ENCODE measurements at regions not wholly inside any gene's neighbourhood (a gene's known extent, or its start where the extent isn't known, plus 50 kb on each side); places are given as distances from the start of the nearest gene placed in this dataset.

DNA sequence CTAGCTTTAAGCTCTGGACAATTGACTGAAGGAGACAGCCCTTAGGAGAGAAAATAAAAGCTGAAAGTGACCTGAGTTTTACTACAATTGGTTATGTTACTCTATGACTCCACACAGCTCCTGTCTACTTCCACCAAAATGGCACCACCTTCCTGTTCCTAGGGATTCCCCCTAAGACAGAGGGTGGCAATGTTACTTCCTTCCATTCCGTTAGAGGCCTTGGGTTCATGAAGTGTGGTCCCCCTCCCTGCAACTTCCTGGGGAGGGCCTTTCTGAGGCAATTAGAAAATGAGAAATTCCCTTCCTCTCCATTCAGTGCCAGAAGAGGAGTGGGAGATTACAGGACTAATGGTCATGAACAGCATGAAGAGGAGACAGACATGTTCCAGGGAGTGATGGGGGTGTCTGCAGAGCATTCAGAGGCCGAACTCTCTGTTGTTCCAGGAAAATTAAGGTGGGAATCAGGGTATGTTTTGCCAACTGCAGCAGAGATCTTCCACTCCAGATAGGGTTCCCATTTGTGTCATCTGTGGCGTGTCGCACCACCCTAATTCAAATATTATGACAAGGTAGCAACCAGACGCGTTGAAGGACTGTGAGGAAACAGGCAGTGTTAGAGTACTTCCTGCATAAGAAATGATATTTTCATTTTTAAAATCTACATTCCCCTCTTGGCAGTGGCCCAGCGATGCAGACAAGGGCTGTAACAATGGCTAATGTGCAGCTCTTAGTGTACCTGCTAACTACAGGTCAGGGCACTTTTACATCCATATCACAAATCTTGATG is 53.1 kb upstream of the TRIM67 start:
- no peak overlapping the region for H3K4me3 ChIP-seq (ENCODE audit: low read depth, low read length)
- DNase-seq (ENCODE audit: low read depth): no peak

GRCh38 chr1:231107600-231108326 is 54.1 kb upstream of the TRIM67 start:
- no peak for DNase-seq (ENCODE audit: low read depth)
- H3K4me3 ChIP-seq (ENCODE audit: low read depth, low read length): no peak overlapping the region

DNA sequence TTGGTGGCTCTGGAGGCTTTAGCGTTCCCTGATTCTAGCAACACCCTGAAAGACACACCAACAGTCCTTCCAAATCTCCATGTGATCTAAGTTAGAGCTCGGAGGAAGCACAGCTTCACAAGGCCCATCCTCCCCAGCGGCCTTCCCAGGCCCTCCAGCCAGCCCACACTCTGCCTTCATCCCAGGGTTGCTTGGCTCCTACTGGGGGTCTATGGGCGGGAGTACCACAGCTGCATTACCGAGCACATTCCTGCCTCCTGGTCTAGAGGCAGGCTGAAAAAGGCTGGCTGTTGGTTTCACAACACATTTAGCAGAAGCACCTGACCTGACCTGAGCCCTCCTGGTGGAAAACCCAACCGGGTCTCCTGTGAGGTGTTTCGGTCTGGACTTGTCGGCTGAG is 54.7 kb upstream of the TRIM67 start:
- no peak for DNase-seq (ENCODE audit: low read depth)
- H3K4me3 ChIP-seq (ENCODE audit: low read depth, low read length): no peak overlapping the region

GRCh38 chr1:231106347-231106746 is 55.5 kb upstream of the TRIM67 start:
- DNase-seq (ENCODE audit: low read depth): peak; percentile 46
- no peak overlapping the region for H3K4me3 ChIP-seq (ENCODE audit: low read depth, low read length)

- no peak overlapping the region for H3K4me3 ChIP-seq (ENCODE audit: low read depth, low read length)
- DNase-seq (ENCODE audit: low read depth): no peak
Observed at GRCh38 chr1:231104917-231105316, 56.9 kb upstream of the TRIM67 start.

DNA sequence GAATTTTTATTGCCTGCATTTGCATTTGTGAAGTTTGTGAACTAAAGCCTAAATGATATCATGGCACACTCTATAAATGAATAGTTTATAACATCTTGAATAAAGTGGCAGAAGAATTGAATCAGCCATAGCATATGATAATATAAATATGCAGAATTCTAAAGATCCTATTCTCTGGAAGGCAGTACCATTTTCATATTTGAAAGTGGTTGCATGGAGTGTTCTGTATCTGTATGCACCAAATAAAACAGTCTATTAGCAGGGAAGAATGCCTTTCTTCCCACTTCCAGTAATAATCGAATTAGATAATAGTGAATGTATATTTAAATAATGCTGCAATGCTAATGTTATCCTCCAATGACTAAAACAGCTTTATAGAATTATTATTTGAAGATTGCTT is 57.9 kb upstream of the TRIM67 start:
- no peak for DNase-seq (ENCODE audit: low read depth)

GRCh38 chr1:231099996-231100767 is 60.1 kb upstream of the FAM89A start:
- H3K4me3 ChIP-seq (ENCODE audit: low read depth, low read length): no peak overlapping the region
- DNase-seq (ENCODE audit: low read depth): no peak

More for the DNA sequence above, 57.9 kb upstream of the TRIM67 start:
- H3K4me3 ChIP-seq (ENCODE audit: low read depth, low read length): no peak overlapping the region

- no peak overlapping the region for H3K4me3 ChIP-seq (ENCODE audit: low read depth, low read length)
Observed at GRCh38 chr1:231099311-231099710, 59.3 kb upstream of the FAM89A start.

DNA sequence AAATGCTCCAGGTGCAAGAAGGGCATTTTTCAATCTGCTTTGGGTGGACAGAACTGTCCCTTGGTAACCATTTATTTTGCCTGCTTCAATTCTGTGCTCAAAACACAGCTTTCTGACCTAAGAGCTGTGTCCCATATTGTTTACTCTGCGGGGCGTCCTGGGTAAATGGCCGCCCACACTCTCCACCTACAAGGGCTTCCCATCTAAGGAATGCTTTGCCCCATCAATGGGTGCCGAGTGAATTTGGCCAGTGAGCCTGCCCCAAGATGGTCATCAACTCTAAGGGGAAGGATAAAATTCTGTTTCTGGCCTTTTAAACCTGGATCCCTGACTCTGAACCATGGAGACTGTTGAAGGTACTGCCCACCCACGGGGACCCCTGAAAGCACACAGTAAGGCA is 55.5 kb upstream of the FAM89A start:
- DNase-seq (ENCODE audit: low read depth): no peak
- no peak overlapping the region for H3K4me3 ChIP-seq (ENCODE audit: low read depth, low read length)

More at GRCh38 chr1:231099311-231099710, 59.3 kb upstream of the FAM89A start:
- no peak for DNase-seq (ENCODE audit: low read depth)

DNA sequence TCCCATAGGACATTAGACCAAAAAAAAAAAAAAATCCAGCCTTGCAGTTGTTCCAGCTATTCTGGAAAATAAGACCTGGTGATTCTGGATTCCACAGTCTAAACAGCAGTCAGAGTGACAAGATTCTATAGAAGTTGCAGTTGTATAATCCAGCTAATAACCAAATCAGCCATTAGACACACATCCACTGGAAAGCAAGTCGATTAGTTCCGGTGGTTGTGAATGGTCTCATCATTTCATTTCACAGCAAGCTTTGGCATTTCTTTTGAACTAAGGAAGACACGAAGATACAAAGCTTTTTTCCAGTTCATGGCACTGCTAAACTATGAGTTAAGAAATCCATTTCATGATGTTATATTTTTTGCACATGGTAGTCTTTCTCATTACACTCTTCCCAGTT is 54.4 kb upstream of the FAM89A start:
- no peak overlapping the region for H3K4me3 ChIP-seq (ENCODE audit: low read depth, low read length)
- DNase-seq (ENCODE audit: low read depth): no peak

DNA sequence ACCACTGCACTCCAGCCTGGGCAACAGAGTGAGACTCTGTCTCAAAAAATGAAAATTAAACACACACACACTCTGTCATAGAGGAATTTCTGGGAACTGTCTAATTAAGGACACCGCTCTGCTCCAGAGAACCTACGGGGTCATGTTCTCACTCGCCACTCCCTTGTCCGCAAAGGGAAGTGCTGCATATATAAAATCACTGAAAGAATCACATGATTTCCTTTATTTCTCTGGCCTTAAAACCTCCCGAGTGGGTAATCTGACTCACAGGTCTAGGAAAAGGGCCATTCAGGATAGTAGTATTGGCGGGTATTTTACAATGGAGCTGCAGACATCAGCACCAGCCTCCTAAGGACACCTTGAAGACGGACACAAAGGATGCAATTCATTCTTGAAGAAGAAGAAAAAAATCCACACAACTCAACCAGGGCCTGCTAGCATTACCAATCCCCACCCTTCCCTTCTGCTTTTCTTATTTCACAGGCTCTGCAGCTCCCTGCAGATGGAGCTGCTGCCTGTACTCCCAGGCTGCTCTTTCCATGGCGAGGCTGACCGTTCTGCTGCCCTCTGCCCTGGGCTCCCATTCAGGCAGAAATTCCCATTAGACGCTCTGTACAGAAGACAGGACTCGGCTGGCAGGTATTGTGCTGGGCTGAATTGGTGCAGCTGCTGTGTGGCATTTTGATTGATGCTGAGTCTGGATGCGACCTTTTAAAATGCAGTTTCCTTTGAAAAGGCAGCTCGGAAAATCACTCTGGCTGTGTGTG is 53.3 kb upstream of the FAM89A start:
- no peak for DNase-seq (ENCODE audit: low read depth)
- no peak overlapping the region for H3K4me3 ChIP-seq (ENCODE audit: low read depth, low read length)

- no peak overlapping the region for H3K4me3 ChIP-seq (ENCODE audit: low read depth, low read length)
Observed at GRCh38 chr1:231092380-231092779, 52.3 kb upstream of the FAM89A start.

DNA sequence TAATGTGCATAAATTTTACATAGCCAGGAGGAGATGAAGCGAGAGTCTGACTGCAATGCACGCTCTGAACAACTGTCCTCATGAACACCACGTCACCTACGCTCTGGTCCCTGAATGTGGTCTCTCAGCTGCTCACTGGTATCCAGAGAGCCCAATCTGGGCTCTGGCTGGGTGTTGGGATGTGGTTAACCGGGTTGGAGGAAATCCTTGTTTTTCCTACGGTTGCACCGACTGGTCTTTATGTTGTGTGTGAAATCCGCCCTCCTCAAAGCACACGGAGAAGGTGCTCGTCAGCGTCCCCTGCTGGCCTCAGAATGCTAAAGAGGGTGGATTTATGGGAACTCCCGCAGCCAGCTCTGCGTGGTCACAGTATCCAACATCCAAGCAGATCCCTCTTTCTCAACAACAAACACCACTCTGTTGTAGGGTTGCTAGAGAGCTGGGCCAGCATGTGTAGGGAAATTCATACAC is 51.8 kb upstream of the FAM89A start:
- DNase-seq (ENCODE audit: low read depth): no peak
- no peak overlapping the region for H3K4me3 ChIP-seq (ENCODE audit: low read depth, low read length)

More at GRCh38 chr1:231092380-231092779, 52.3 kb upstream of the FAM89A start:
- DNase-seq (ENCODE audit: low read depth): no peak

GRCh38 chr1:231091415-231091814 is 51.4 kb upstream of the FAM89A start:
- DNase-seq (ENCODE audit: low read depth): no peak
- H3K4me3 ChIP-seq (ENCODE audit: low read depth, low read length): no peak overlapping the region

Measured in skeletal muscle cell (primary cell).